Stomach (tissue), 4 donors: ENCODE measurements at regions not wholly inside any gene's neighbourhood (a gene's known extent, or its start where the extent isn't known, plus 50 kb on each side); places are given as distances from the start of the nearest gene placed in this dataset.

Experiments used
- EP300 ChIP-seq: sonication (generic); formaldehyde crosslinking; IDR thresholded peaks from one replicate; pipeline ENCODE4 v1.6.1; 2017; ENCODE audit warnings: antibody characterized with exemption
- POLR2A ChIP-seq, 4 donors: fragments of 450-650 bp; IDR thresholded peaks; one replicate each; pipeline ENCODE4 v1.6.1; 2016; ENCODE audit warnings: antibody characterized with exemption in 4 of 4, control low read depth in 2 of 4, mild to moderate bottlenecking in 1 of 4, moderate library complexity in 1 of 4
- POLR2AphosphoS5 ChIP-seq, 3 donors: sonication (generic); formaldehyde crosslinking; IDR thresholded peaks; one replicate each; pipeline ENCODE4 v1.6.1; 2016; ENCODE audit warnings: antibody characterized with exemption in 3 of 3
- TF ChIP-seq, protein P1 (sequence below), 7 experiments: fragments of 450-650 bp in 4 of 7; fragments of 200-600 bp in 3 of 7; sonication (generic) in 3 of 7; IDR thresholded peaks; one replicate each; pipeline ENCODE4 v1.5.1; 2016 to 2019; ENCODE audit warnings: antibody characterized with exemption in 7 of 7, control low read depth in 2 of 7, mild to moderate bottlenecking in 1 of 7

GRCh38 chr2:84057917-84058560, 401.0 kb downstream of the SUCLG1 start:
- TF ChIP-seq, protein P1, sequence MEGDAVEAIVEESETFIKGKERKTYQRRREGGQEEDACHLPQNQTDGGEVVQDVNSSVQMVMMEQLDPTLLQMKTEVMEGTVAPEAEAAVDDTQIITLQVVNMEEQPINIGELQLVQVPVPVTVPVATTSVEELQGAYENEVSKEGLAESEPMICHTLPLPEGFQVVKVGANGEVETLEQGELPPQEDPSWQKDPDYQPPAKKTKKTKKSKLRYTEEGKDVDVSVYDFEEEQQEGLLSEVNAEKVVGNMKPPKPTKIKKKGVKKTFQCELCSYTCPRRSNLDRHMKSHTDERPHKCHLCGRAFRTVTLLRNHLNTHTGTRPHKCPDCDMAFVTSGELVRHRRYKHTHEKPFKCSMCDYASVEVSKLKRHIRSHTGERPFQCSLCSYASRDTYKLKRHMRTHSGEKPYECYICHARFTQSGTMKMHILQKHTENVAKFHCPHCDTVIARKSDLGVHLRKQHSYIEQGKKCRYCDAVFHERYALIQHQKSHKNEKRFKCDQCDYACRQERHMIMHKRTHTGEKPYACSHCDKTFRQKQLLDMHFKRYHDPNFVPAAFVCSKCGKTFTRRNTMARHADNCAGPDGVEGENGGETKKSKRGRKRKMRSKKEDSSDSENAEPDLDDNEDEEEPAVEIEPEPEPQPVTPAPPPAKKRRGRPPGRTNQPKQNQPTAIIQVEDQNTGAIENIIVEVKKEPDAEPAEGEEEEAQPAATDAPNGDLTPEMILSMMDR (IDR thresholded peaks at IDR 0.05) = no peak
- TF ChIP-seq POLR2A (IDR thresholded peaks at IDR 0.05) = no peak
- TF ChIP-seq POLR2AphosphoS5 (IDR thresholded peaks at IDR 0.05) = no peak
- no peak for TF ChIP-seq EP300
